ENCODE measurements at regions not wholly inside any gene's neighbourhood (a gene's known extent, or its start where the extent isn't known, plus 50 kb on each side); places are given as distances from the start of the nearest gene placed in this dataset.

GRCh38 chr10:44832595-44833390 is 78.3 kb upstream of the TMEM72 start:
- Histone ChIP-seq H4K20me1 (ENCODE audit: control insufficient read depth, extremely low read depth, insufficient read depth, low read length) (no peaks in the 10 kb centered on the region), H3K4me2 (ENCODE audit: extremely low read depth, insufficient read depth, low read length) (no peak overlapping the region), H3K27me3 (ENCODE audit: control insufficient read depth, insufficient read depth, low read length) (no peaks in the 10 kb centered on the region), H3K9me3 (ENCODE audit: control insufficient read depth, insufficient read depth, low read depth, low read length) (no peaks in the 10 kb centered on the region), H3K4me1 (ENCODE audit: control insufficient read depth, extremely low read depth, insufficient read depth, low read length) (peaks cover 6% of the 10 kb centered on the region), H3K9ac (ENCODE audit: insufficient read depth, low read length) (no peak overlapping the region), H3K27ac (ENCODE audit: insufficient read depth, low read length) (no peak overlapping the region), H3K79me2 (ENCODE audit: control insufficient read depth, insufficient read depth, low read length) (no peaks in the 10 kb centered on the region), H3K36me3 (ENCODE audit: control insufficient read depth, insufficient read depth, low read length) (no peaks in the 10 kb centered on the region), H2AFZ (ENCODE audit: low read length) (no peak overlapping the region), H3K4me3 (replicated peaks in 1 of 4; ENCODE audit: control extremely low read depth in 1 of 4, insufficient read depth in 1 of 4, low read depth in 3 of 4, low read length in 4 of 4) (no peak overlapping the region)
- no peak for DNase-seq (ENCODE audit: low read depth in 2 of 2)
- TF ChIP-seq CTCF (conservative IDR thresholded peaks at IDR 0.05 in 1 of 2, IDR thresholded peaks at IDR 0.05 in 1 of 2; ENCODE audit: low read depth in 1 of 2, low read length in 2 of 2), result no peak
- TF ChIP-seq EZH2 (IDR thresholded peaks at IDR 0.05; ENCODE audit: low read length, missing control alignments), result no peak

- TF ChIP-seq CTCF (conservative IDR thresholded peaks at IDR 0.05 in 1 of 2, IDR thresholded peaks at IDR 0.05 in 1 of 2; ENCODE audit: low read depth in 1 of 2, low read length in 2 of 2) (no peak), EZH2 (IDR thresholded peaks at IDR 0.05; ENCODE audit: low read length, missing control alignments) (no peak)
- no peaks in the 10 kb centered on the region for H3K27me3 ChIP-seq (ENCODE audit: control insufficient read depth, insufficient read depth, low read length)
- H4K20me1 ChIP-seq (ENCODE audit: control insufficient read depth, extremely low read depth, insufficient read depth, low read length), result no peaks in the 10 kb centered on the region
- peaks cover 6% of the 10 kb centered on the region for H3K4me1 ChIP-seq (ENCODE audit: control insufficient read depth, extremely low read depth, insufficient read depth, low read length)
- H3K4me3 ChIP-seq (replicated peaks in 1 of 4; ENCODE audit: control extremely low read depth in 1 of 4, insufficient read depth in 1 of 4, low read depth in 3 of 4, low read length in 4 of 4), result no peak overlapping the region
- H3K79me2 ChIP-seq (ENCODE audit: control insufficient read depth, insufficient read depth, low read length), result no peaks in the 10 kb centered on the region
- no peak overlapping the region for H3K4me2 ChIP-seq (ENCODE audit: extremely low read depth, insufficient read depth, low read length)
- DNase-seq (ENCODE audit: low read depth in 2 of 2), result no peak
- no peak overlapping the region for H3K27ac ChIP-seq (ENCODE audit: insufficient read depth, low read length)
- H3K36me3 ChIP-seq (ENCODE audit: control insufficient read depth, insufficient read depth, low read length), result no peaks in the 10 kb centered on the region
- no peak overlapping the region for H2AFZ ChIP-seq (ENCODE audit: low read length)
- H3K9ac ChIP-seq (ENCODE audit: insufficient read depth, low read length), result no peak overlapping the region
- H3K9me3 ChIP-seq (ENCODE audit: control insufficient read depth, insufficient read depth, low read depth, low read length), result no peaks in the 10 kb centered on the region
Observed at GRCh38 chr10:44834131-44834530, 77.0 kb upstream of the TMEM72 start.

GRCh38 chr10:44835300-44835699 is 75.8 kb upstream of the TMEM72 start:
- no peak overlapping the region for H2AFZ ChIP-seq (ENCODE audit: low read length)
- H3K9ac ChIP-seq (ENCODE audit: insufficient read depth, low read length), result no peak overlapping the region
- no peaks in the 10 kb centered on the region for H3K4me1 ChIP-seq (ENCODE audit: control insufficient read depth, extremely low read depth, insufficient read depth, low read length)
- H3K4me2 ChIP-seq (ENCODE audit: extremely low read depth, insufficient read depth, low read length), result no peak overlapping the region
- no peaks in the 10 kb centered on the region for H3K27me3 ChIP-seq (ENCODE audit: control insufficient read depth, insufficient read depth, low read length)
- no peaks in the 10 kb centered on the region for H3K36me3 ChIP-seq (ENCODE audit: control insufficient read depth, insufficient read depth, low read length)
- H3K4me3 ChIP-seq (replicated peaks in 1 of 4; ENCODE audit: control extremely low read depth in 1 of 4, insufficient read depth in 1 of 4, low read depth in 3 of 4, low read length in 4 of 4), result no peak overlapping the region
- no peak for DNase-seq (ENCODE audit: low read depth in 2 of 2)
- no peak overlapping the region for H3K27ac ChIP-seq (ENCODE audit: insufficient read depth, low read length)
- H4K20me1 ChIP-seq (ENCODE audit: control insufficient read depth, extremely low read depth, insufficient read depth, low read length), result no peaks in the 10 kb centered on the region
- no peaks in the 10 kb centered on the region for H3K9me3 ChIP-seq (ENCODE audit: control insufficient read depth, insufficient read depth, low read depth, low read length)
- TF ChIP-seq CTCF (conservative IDR thresholded peaks at IDR 0.05 in 1 of 2, IDR thresholded peaks at IDR 0.05 in 1 of 2; ENCODE audit: low read depth in 1 of 2, low read length in 2 of 2) (no peak), EZH2 (IDR thresholded peaks at IDR 0.05; ENCODE audit: low read length, missing control alignments) (no peak)
- H3K79me2 ChIP-seq (ENCODE audit: control insufficient read depth, insufficient read depth, low read length), result no peaks in the 10 kb centered on the region
